SK-N-SH (cell line): ENCODE measurements at regions not wholly inside any gene's neighbourhood (a gene's known extent, or its start where the extent isn't known, plus 50 kb on each side); places are given as distances from the start of the nearest gene placed in this dataset.

Source experiments
- CHD2 ChIP-seq: fragments of 150-350 bp; IDR thresholded peaks from 2 replicates; pipeline ENCODE4 v1.6.1; 2018; ENCODE audit warnings: low read length; ENCODE audit not compliant: partially characterized antibody
- CTCF ChIP-seq: fragments of 200-600 bp; sonication (generic); IDR thresholded peaks from 2 replicates; pipeline ENCODE4 v1.6.1; 2017; ENCODE audit warnings: antibody characterized with exemption, mild to moderate bottlenecking, moderate library complexity
- EZH2phosphoT487 ChIP-seq: fragments of 200-600 bp; sonication (generic); IDR thresholded peaks from 2 replicates; pipeline ENCODE4 v1.6.1; 2017; ENCODE audit warnings: low read depth, mixed run types, mild to moderate bottlenecking, antibody characterized with exemption, moderate library complexity, borderline replicate concordance
- FOXM1 ChIP-seq: IDR thresholded peaks from 2 replicates; pipeline ENCODE4 v1.4.0; 2012; ENCODE audit warnings: low read depth, mild to moderate bottlenecking
- GABPA ChIP-seq: IDR thresholded peaks from 2 replicates; pipeline ENCODE4 v1.4.0; 2012; ENCODE audit warnings: low read depth, mild to moderate bottlenecking
- JUND ChIP-seq: IDR thresholded peaks from 2 replicates; pipeline ENCODE4 v1.4.0; 2012
- MAX ChIP-seq: IDR thresholded peaks from 2 replicates; pipeline ENCODE4 v1.4.0; 2012; ENCODE audit warnings: low read depth
- MXI1 ChIP-seq: IDR thresholded peaks from 2 replicates; pipeline ENCODE4 v1.6.1; 2012; ENCODE audit warnings: mild to moderate bottlenecking, low read depth, low read length, improper control_type of control experiment
- POLR2AphosphoS5 ChIP-seq: IDR thresholded peaks from 2 replicates; pipeline ENCODE4 v1.6.1; 2012; ENCODE audit warnings: low read depth, low read length
- RAD21 ChIP-seq: IDR thresholded peaks from 2 replicates; pipeline ENCODE4 v1.6.1; 2012; ENCODE audit warnings: mild to moderate bottlenecking, low read length
- TEAD4 ChIP-seq: IDR thresholded peaks from 2 replicates; pipeline ENCODE4 v1.4.0; 2012; ENCODE audit warnings: mild to moderate bottlenecking, borderline replicate concordance; ENCODE audit not compliant: insufficient read depth
- YY1 ChIP-seq: IDR thresholded peaks from 2 replicates; pipeline ENCODE4 v1.4.0; 2012; ENCODE audit warnings: low read depth, mild to moderate bottlenecking
- TF ChIP-seq, protein P1 (sequence below): IDR thresholded peaks from 2 replicates; pipeline ENCODE4; 2012

DNA sequence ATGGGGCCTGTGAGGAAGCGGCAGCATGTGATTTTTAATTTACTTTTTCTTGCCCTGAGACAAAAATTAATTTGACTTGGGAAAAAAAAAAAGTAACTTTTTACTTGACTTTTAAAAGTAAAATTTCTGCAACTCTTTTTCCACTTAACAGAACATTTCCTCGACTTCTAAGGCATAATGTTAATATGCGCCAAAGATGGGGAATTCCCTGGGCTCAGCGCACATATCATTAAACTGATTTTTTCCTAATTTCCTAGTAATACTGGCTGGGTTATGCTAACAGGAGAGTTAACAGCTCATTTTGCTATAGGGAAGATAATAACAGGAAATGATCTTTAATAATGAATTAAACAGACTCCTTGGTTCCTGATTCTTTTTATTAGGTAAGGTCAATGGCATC, 120.6 kb upstream of the CDH5 start:
- TF ChIP-seq CTCF: no peak
- no peak for TF ChIP-seq JUND
- TF ChIP-seq, protein P1, sequence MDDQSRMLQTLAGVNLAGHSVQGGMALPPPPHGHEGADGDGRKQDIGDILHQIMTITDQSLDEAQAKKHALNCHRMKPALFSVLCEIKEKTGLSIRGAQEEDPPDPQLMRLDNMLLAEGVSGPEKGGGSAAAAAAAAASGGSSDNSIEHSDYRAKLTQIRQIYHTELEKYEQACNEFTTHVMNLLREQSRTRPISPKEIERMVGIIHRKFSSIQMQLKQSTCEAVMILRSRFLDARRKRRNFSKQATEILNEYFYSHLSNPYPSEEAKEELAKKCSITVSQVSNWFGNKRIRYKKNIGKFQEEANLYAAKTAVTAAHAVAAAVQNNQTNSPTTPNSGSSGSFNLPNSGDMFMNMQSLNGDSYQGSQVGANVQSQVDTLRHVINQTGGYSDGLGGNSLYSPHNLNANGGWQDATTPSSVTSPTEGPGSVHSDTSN: no peak
- no peak for TF ChIP-seq RAD21
- no peak for TF ChIP-seq CHD2
- TF ChIP-seq YY1: no peak
- no peak for TF ChIP-seq MXI1
- no peak for TF ChIP-seq TEAD4
- no peak for TF ChIP-seq MAX
- no peak for TF ChIP-seq GABPA
- TF ChIP-seq FOXM1: no peak
- TF ChIP-seq EZH2phosphoT487: no peak
- TF ChIP-seq POLR2AphosphoS5: no peak
